IPS DF 6.9 (cell line): ENCODE measurements at regions not wholly inside any gene's neighbourhood (a gene's known extent, or its start where the extent isn't known, plus 50 kb on each side); places are given as distances from the start of the nearest gene placed in this dataset.
"Not testable (repeated sequence)": the region's sequence is repeated elsewhere in the genome, so short reads cannot be mapped to it uniquely, and the experiment has no call there.

Experiments used
- DNase-seq: peaks from one replicate; pipeline ENCODE4 v3.0.0-alpha.2; 2013; ENCODE audit warnings: low read depth, low spot score
- H3K27ac ChIP-seq: one replicate; pipeline ENCODE4 v1.5.1; 2013; ENCODE audit warnings: low read length, control low read depth
- H3K27me3 ChIP-seq: 2 replicates; pipeline ENCODE4 v1.6.1; 2013; ENCODE audit warnings: mild to moderate bottlenecking, low read length; ENCODE audit not compliant: control insufficient read depth, insufficient read depth
- H3K36me3 ChIP-seq: 2 replicates; pipeline ENCODE4 v1.6.1; 2013; ENCODE audit warnings: low read length; ENCODE audit not compliant: control insufficient read depth, insufficient read depth
- H3K4me1 ChIP-seq: 2 replicates; pipeline ENCODE4 v1.6.1; 2013; ENCODE audit warnings: low read length; ENCODE audit not compliant: control insufficient read depth, insufficient read depth
- H3K4me3 ChIP-seq: 2 replicates; pipeline ENCODE4 v1.5.1; 2013; ENCODE audit warnings: mild to moderate bottlenecking, low read length
- H3K9me3 ChIP-seq: 2 replicates; pipeline ENCODE4 v1.6.1; 2013; ENCODE audit warnings: low read length, inconsistent platforms; ENCODE audit not compliant: control insufficient read depth, insufficient read depth
- WGBS: extraction: QIAGEN DNeasy Blood & Tissue Kit; methylation state at CpG from one replicate; pipeline ENCODE4 v1.1.7; 2013; ENCODE audit warnings: mixed read lengths, missing lambda C conversion rate; ENCODE audit not compliant: insufficient read length, insufficient coverage; 5-methylcytosine and 5-hydroxymethylcytosine counted together

- H3K4me3 ChIP-seq, H3K4me1 ChIP-seq, H3K27me3 ChIP-seq, H3K9me3 ChIP-seq, H3K36me3 ChIP-seq, DNase-seq, H3K27ac ChIP-seq: not testable (repeated sequence)
- no CpG with 5 or more reads among the region's 13 CpGs for WGBS
These were observed 75.5 kb upstream of the UBASH3B start for GRCh38 chr11:122580071-122580470.

- DNase-seq = no peak
- no CpG with 5 or more reads among the region's 3 CpGs for WGBS
- Histone ChIP-seq H3K27ac (no peak overlapping the region), H3K4me1 (no peaks in the 10 kb centered on the region; the same call in none of the 2 replicates), H3K27me3 (no peaks in the 10 kb centered on the region), H3K4me3 (no peak overlapping the region), H3K36me3 (no peaks in the 10 kb centered on the region), H3K9me3 (no peaks in the 10 kb centered on the region; the same call in 1 of the 2 replicates)
These were observed 77.2 kb upstream of the UBASH3B start for GRCh38 chr11:122578171-122578825.

- DNase-seq = no peak
- H3K4me3 ChIP-seq = no peak overlapping the region
- no CpG with 5 or more reads among the region's 3 CpGs for WGBS
- H3K9me3 ChIP-seq = no peaks in the 10 kb centered on the region
- H3K27ac ChIP-seq = no peak overlapping the region
- H3K4me1 ChIP-seq = no peaks in the 10 kb centered on the region; the same call in 1 of the 2 replicates
- no peaks in the 10 kb centered on the region for H3K36me3 ChIP-seq
- no peaks in the 10 kb centered on the region for H3K27me3 ChIP-seq
These were observed 82.9 kb upstream of the UBASH3B start for GRCh38 chr11:122572592-122572991.

GRCh38 chr11:122563761-122564160, 91.8 kb upstream of the UBASH3B start:
- Histone ChIP-seq H3K4me1 (no peaks in the 10 kb centered on the region), H3K9me3 (no peaks in the 10 kb centered on the region), H3K27me3 (no peaks in the 10 kb centered on the region), H3K4me3 (no peak overlapping the region), H3K36me3 (no peaks in the 10 kb centered on the region), H3K27ac (no peak overlapping the region)
- no CpG with 5 or more reads among the region's 3 CpGs for WGBS
- no peak for DNase-seq

- Histone ChIP-seq H3K4me3 (peak overlapping the region; percentile 49; the same call in 1 of the 2 replicates), H3K27ac (no peak overlapping the region), H3K9me3 (no peaks in the 10 kb centered on the region), H3K27me3 (no peaks in the 10 kb centered on the region), H3K36me3 (no peaks in the 10 kb centered on the region), H3K4me1 (no peaks in the 10 kb centered on the region)
- WGBS = no CpG with 5 or more reads among the region's 9 CpGs
- DNase-seq = peak; percentile 63
These were observed 95.7 kb upstream of the UBASH3B start for GRCh38 chr11:122559734-122560382.

- not testable (repeated sequence) for H3K9me3 ChIP-seq, DNase-seq, H3K27me3 ChIP-seq, H3K36me3 ChIP-seq, H3K4me1 ChIP-seq, H3K27ac ChIP-seq
- peak overlapping the region; percentile 49; the same call in 1 of the 2 replicates for H3K4me3 ChIP-seq
- no CpG with 5 or more reads among the region's 9 CpGs for WGBS
These were observed 96.3 kb upstream of the UBASH3B start for GRCh38 chr11:122559218-122559617.

- not testable (repeated sequence) for H3K27ac ChIP-seq, DNase-seq, H3K4me3 ChIP-seq, H3K36me3 ChIP-seq, H3K4me1 ChIP-seq, H3K9me3 ChIP-seq, H3K27me3 ChIP-seq
- WGBS = no CpG with 5 or more reads among the region's 6 CpGs
These were observed 98.4 kb upstream of the UBASH3B start for GRCh38 chr11:122557163-122557562.

GRCh38 chr11:122556605-122557004, 98.9 kb upstream of the UBASH3B start:
- H3K9me3 ChIP-seq = no peaks in the 10 kb centered on the region
- DNase-seq = no peak
- no peak overlapping the region for H3K27ac ChIP-seq
- WGBS = no CpG with 5 or more reads among the region's 34 CpGs
- no peaks in the 10 kb centered on the region for H3K36me3 ChIP-seq
- H3K4me1 ChIP-seq = no peaks in the 10 kb centered on the region
- H3K4me3 ChIP-seq = no peak overlapping the region
- no peaks in the 10 kb centered on the region for H3K27me3 ChIP-seq

GRCh38 chr11:122538060-122538459, 117.5 kb upstream of the UBASH3B start:
- H3K4me1 ChIP-seq = no peaks in the 10 kb centered on the region
- H3K4me3 ChIP-seq = no peak overlapping the region
- no peaks in the 10 kb centered on the region for H3K36me3 ChIP-seq
- no peaks in the 10 kb centered on the region for H3K9me3 ChIP-seq
- no peak overlapping the region for H3K27ac ChIP-seq
- no CpG with 5 or more reads among the region's 3 CpGs for WGBS
- H3K27me3 ChIP-seq = no peaks in the 10 kb centered on the region
- no peak for DNase-seq

GRCh38 chr11:122524898-122525297, 130.6 kb upstream of the UBASH3B start:
- Histone ChIP-seq H3K4me1 (no peaks in the 10 kb centered on the region; the same call in 1 of the 2 replicates), H3K4me3 (no peak overlapping the region), H3K27ac (no peak overlapping the region), H3K36me3 (no peaks in the 10 kb centered on the region), H3K27me3 (no peaks in the 10 kb centered on the region), H3K9me3 (no peaks in the 10 kb centered on the region)
- no peak for DNase-seq
- WGBS = no CpG with 5 or more reads among the region's 2 CpGs
